Cardiac fibroblast (primary cell): ENCODE measurements at regions not wholly inside any gene's neighbourhood (a gene's known extent, or its start where the extent isn't known, plus 50 kb on each side); places are given as distances from the start of the nearest gene placed in this dataset.

ENCODE experiments used
- DNase-seq, 2 donors: peaks; one replicate each; pipeline versions ENCODE4 v3.0.0 to v3.0.0-alpha.2; 2010; ENCODE audit warnings: low read depth in 2 of 2
- H3K4me3 ChIP-seq, 2 donors: replicated peaks in 1 of 2; 1 replicate in 1 of 2; 2 replicates in 1 of 2; pipeline ENCODE4 v1.5.1; 2011; ENCODE audit warnings: low read depth in 2 of 2, low read length in 2 of 2, mild to moderate bottlenecking in 2 of 2, moderate library complexity in 1 of 2
- CTCF ChIP-seq: IDR thresholded peaks from one replicate; pipeline ENCODE4 v1.5.1; 2011; ENCODE audit warnings: low read depth, mild to moderate bottlenecking, low read length, inconsistent platforms

- TF ChIP-seq CTCF: no peak
- no peak for DNase-seq
- H3K4me3 ChIP-seq: no peak overlapping the region
Measured at GRCh38 chr22:49364398-49364797, 463.3 kb downstream of the BRD1 start.

GRCh38 chr22:49363526-49364230, 464.0 kb downstream of the BRD1 start:
- DNase-seq: no peak
- TF ChIP-seq CTCF: no peak
- H3K4me3 ChIP-seq: no peak overlapping the region

DNA sequence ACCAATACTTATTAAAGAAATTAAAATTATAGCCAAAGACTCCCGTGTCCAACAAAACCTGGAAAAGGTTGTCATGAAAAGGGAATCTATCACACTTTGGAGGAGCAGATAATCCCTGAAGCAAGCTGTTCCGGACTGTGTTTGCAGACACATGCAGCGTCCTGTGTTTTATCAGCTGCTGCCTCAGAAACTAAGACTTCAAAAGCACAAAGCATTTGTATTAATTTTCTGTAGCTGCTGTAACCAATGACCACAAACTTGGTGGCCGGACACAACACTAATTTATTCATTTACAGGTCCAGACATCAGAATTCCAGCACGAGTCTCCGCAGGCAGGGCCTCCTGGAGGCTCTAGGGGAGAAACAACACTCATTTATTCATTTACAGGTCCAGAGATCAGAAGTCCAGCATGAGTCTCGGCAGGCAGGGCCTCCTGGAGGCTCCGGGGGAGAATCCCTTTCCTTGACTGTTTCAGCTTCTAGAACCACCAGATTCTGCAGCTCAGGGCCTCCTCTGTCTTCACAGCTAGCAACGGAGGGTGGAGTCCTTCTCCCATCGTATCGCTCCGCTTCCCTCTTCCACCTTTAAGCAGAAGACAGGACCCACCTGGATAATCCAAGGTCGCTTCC, 465.3 kb downstream of the BRD1 start:
- no peak for TF ChIP-seq CTCF
- no peak for DNase-seq
- H3K4me3 ChIP-seq: no peak overlapping the region

- TF ChIP-seq CTCF: no peak
- no peak for DNase-seq
- H3K4me3 ChIP-seq: no peak overlapping the region
Measured at GRCh38 chr22:49361164-49361563, 466.5 kb downstream of the BRD1 start.

GRCh38 chr22:49360746-49361145, 466.9 kb downstream of the BRD1 start:
- DNase-seq: no peak
- H3K4me3 ChIP-seq: no peak overlapping the region
- TF ChIP-seq CTCF: no peak

GRCh38 chr22:49359076-49359475, 468.6 kb downstream of the BRD1 start:
- DNase-seq: no peak
- no peak overlapping the region for H3K4me3 ChIP-seq
- TF ChIP-seq CTCF: no peak
